Adrenal gland (tissue), 5 donors: ENCODE measurements at regions not wholly inside any gene's neighbourhood (a gene's known extent, or its start where the extent isn't known, plus 50 kb on each side); places are given as distances from the start of the nearest gene placed in this dataset.

Experiments
- POLR2A ChIP-seq, 2 donors: fragments of 450-650 bp; IDR thresholded peaks; one replicate each; pipeline ENCODE4 v1.6.1; 2017; ENCODE audit warnings: antibody characterized with exemption in 2 of 2, mild to moderate bottlenecking in 2 of 2, moderate library complexity in 1 of 2
- TF ChIP-seq, protein P1 (sequence below), 6 experiments: fragments of 450-650 bp in 4 of 6; fragments of 200-600 bp in 2 of 6; sonication (generic) in 1 of 6; IDR thresholded peaks; 1 replicate in 5 of 6; 2 replicates in 1 of 6; pipeline versions ENCODE4 v1.5.1 to v1.8.0; 2016 to 2021; ENCODE audit warnings: antibody characterized with exemption in 6 of 6, mild to moderate bottlenecking in 2 of 6, moderate library complexity in 1 of 6
- donor health status: DM: no; HTN: no; CAD: no.

DNA sequence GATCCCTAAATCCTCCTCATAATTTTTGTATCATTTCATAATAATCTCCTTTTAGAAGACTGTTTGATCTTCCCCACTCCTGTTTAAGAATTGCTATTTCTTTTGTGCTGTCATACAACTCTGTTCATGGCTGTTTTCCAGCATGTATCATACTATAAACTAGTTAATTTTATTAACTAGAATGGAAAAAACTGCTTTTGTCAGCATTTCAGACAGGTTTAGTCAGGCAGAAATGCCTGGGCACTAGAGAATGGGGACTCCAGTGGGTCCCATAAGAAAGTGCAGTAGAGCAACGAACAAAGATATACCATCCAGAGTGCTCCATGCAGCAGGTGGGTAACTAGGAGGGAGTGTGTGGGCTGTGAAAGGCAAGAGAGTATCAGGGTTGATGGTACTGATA lies 523.9 kb downstream of the PLOD2 start:
- TF ChIP-seq, protein P1, sequence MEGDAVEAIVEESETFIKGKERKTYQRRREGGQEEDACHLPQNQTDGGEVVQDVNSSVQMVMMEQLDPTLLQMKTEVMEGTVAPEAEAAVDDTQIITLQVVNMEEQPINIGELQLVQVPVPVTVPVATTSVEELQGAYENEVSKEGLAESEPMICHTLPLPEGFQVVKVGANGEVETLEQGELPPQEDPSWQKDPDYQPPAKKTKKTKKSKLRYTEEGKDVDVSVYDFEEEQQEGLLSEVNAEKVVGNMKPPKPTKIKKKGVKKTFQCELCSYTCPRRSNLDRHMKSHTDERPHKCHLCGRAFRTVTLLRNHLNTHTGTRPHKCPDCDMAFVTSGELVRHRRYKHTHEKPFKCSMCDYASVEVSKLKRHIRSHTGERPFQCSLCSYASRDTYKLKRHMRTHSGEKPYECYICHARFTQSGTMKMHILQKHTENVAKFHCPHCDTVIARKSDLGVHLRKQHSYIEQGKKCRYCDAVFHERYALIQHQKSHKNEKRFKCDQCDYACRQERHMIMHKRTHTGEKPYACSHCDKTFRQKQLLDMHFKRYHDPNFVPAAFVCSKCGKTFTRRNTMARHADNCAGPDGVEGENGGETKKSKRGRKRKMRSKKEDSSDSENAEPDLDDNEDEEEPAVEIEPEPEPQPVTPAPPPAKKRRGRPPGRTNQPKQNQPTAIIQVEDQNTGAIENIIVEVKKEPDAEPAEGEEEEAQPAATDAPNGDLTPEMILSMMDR (IDR thresholded peaks at IDR 0.05), result no peak
- TF ChIP-seq POLR2A (IDR thresholded peaks at IDR 0.05), result no peak
